SK-N-DZ (cell line): ENCODE measurements at regions not wholly inside any gene's neighbourhood (a gene's known extent, or its start where the extent isn't known, plus 50 kb on each side); places are given as distances from the start of the nearest gene placed in this dataset.

Experiments
- DNase-seq: peaks from one replicate; pipeline ENCODE4 v3.0.0-alpha.2; 2015; ENCODE audit warnings: low spot score

DNA sequence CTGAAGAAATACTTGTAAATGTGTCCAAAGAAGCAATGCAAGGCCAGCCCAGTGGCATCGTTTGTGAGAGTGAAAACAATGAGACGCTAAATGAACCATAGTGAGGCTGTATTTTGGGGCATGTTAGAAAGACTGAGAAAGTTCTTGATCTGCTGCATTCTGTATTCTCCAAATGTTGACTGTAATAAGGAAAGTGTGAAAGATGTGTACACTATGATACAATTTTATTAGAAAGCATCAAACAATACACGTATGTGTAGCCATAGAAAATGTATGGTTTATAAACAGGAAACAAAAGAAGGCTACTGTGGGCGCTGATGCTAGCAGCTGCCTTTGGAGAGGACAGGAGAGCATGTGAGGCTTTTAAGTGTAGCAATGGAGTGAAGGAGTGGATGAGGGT lies 233.5 kb upstream of the E2F8 start:
- no peak for DNase-seq

- DNase-seq: no peak
Observed at GRCh38 chr11:19472679-19473078, 231.9 kb upstream of the E2F8 start.

DNA sequence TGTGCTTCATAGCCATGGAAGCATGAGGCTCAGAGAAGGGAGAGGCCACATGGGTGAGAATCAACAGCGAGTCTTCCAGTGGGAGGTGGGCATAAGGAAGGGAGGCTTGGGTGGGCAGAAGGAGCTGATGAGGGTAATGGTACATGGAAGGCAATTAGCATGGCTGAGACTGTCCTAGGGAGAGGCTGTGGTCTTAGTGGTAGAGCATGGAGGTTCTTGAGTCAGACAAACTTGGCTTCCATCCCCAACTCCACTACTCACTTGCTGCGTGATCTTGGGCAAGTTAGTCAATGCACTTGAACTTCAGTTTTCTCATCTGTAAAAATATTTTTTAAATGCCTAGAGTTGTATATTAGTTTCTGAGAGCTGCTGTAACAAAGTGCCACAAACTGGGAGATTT lies 227.2 kb upstream of the E2F8 start:
- no peak for DNase-seq

- no peak for DNase-seq
Observed at GRCh38 chr11:19466314-19466713, 225.6 kb upstream of the E2F8 start.

GRCh38 chr11:19463976-19464375 lies 223.2 kb upstream of the E2F8 start:
- DNase-seq: no peak

DNA sequence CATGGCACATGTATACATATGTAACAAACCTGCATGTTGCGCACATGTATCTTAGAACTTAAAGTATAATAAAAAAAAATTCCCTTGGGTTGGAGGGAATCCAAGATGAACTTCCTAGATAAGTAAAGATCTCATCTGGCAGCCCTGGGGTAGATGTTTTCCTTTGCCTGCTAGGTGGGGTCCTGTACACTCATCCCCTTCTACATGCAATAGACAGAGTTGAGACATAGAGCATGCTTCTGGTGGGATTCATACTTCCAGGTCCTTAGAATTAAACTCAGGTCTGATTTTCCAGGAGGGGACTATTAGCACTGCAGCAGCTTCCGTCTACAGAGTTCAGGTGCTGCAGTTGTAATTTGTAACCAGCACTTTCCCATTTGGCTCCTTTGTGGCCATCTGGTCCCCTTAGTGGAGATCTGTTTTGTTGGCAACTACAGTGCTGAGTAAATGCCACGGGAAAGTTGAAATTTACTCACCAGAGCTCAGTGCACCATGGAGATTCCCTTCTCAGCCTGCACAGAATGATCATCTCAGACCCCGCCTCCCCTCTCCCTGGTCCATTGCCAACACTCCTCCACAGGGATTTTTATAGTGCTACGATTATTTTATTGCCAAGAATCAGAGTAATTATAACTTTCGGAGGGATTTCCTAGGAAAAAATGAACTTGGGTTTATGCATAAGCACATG lies 220.1 kb upstream of the E2F8 start:
- no peak for DNase-seq

GRCh38 chr11:19459240-19459639 lies 218.5 kb upstream of the E2F8 start:
- no peak for DNase-seq

- DNase-seq: no peak
Observed at GRCh38 chr11:19458721-19459120, 218.0 kb upstream of the E2F8 start.

DNA sequence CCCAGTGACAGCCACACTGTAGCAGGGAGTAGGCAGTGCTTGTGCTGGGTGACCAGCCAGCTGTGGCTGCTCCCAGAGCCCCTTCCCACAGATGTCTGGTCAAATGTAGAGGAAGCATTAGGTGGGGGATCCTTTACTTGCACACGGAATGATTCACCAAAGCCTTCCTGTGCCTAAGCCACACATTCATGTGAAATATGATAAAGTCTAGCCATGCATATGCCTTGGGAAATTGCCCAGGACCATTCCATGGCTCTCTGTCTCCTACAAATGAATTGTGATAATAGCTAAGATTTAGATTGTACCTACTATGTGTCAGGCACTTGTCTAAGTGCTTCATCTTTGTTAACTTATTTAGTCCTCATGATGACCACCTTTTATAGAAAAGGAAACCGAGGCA lies 217.5 kb upstream of the E2F8 start:
- DNase-seq: no peak

- no peak for DNase-seq
Observed at GRCh38 chr11:19455731-19456130, 215.0 kb upstream of the E2F8 start.

- no peak for DNase-seq
Observed at GRCh38 chr11:19453651-19454257, 213.0 kb upstream of the E2F8 start.

GRCh38 chr11:19451609-19452008 lies 210.9 kb upstream of the E2F8 start:
- DNase-seq: no peak

DNA sequence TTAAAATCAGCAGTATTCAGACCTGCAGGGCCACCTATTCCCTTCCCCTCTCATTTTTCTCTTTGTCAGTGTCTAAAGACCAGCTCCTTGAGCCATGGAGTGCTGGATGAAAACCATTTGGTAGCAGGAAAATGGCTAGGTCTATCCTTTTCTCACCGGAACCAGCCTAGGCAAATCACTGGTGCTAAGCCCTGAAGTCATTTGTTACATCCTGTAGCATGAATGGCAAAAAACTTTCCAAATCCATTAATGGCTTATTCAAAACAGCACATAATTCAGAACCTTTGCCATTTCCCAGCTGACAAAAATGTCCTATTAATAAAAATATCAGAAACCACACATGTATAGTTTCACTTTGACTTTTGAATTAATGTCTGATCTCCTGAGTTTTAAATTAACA lies 209.5 kb upstream of the E2F8 start:
- no peak for DNase-seq

- no peak for DNase-seq
Observed at GRCh38 chr11:19448651-19449050, 207.9 kb upstream of the E2F8 start.

- no peak for DNase-seq
Observed at GRCh38 chr11:19447150-19447566, 206.4 kb upstream of the E2F8 start.

DNA sequence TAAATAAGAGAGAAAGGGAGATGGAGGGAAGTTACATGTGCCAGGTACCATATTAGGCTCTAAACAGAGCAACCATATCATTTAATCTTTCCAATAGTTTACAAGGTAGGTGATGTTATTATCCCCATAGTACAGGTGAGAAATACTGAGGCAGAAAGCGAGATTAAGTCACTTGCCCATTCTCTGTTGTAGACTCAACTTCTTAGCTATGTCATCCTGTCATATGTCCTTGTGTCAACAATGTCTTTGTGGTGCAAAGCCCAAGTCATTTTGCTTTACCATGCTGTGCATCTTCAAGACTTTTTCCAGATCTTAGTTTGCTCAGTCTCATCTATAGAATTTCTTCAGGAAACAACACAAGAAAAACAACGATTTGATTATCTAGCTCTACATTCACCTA lies 205.0 kb upstream of the E2F8 start:
- no peak for DNase-seq

DNA sequence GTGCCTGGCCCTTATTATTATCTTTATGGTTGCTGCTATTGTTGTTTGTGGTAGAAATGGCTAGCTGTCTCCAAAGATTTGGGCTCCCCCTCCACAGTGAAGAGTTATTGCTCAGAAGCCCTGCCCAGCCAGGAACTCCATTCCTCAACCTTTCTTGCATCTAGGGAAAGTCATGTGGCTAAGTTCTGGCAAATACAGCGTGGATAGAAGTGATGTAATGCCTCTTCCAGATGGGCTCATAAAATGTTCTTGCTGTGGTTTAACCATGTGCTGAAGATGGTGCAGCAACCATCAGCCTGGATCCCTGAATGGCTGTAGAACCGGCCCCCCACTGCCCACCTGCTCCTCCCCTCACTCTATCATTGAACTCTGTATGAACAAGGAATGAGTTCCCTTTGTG lies 203.5 kb upstream of the E2F8 start:
- DNase-seq: no peak

DNA sequence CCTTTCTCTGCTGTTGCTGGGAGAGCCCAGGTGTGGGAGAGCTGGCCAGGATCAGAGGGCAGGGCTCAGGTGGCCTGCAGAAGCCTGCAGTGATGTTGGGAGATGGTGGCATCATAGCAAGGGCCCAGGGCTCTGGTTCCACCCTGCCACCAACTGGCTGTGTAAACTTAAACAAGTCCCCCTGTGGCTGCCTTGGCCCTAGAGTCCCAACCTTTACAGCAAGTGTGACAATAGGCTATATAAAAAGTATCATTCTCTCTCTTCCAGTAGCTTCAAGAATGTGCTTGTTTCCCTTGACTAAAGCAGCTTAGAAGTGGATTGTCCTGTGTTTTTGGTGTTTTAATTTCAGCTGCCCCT lies 201.8 kb upstream of the E2F8 start:
- DNase-seq: no peak

- no peak for DNase-seq
Observed at GRCh38 chr11:19441752-19442553, 201.2 kb upstream of the E2F8 start.

- no peak for DNase-seq
Observed at GRCh38 chr11:19441288-19441687, 200.5 kb upstream of the E2F8 start.

DNA sequence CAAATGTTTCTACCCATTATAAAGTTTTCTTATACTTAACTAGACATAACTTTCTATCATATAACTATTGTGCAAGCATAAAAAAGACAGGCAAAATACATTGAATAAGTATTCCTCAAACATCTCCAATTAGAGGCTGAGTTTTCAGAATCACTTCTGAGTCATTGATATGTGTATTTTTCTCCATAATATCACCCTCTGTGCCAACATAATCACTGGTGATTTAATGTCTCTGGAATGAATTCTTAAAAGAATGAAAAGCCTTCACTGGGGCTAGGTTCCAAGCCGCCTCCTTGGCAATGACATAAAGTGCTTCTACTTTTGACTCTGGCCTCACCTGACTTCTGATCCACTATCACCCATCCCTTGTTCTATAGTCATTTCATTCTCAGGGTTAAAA lies 197.0 kb upstream of the E2F8 start:
- DNase-seq: no peak

DNA sequence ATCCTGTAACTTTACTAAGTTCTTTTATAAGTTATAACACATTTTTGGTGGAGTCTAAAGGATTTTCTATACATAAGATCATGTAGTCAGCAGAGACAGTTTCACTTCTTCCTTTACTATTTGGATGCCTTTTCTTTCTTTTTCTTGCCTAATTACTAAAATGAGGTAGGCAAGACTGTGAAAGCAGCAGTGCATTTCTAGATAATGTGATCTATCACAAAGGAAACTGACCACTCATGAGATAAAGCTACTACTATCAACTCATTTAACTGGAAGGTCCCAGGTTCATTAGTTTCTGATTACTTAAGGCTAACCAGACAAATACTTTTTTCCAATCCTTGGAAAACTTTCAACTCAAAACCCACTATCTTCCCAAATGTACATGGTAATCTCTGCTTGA lies 196.2 kb upstream of the E2F8 start:
- no peak for DNase-seq
